ENCODE measurements at regions not wholly inside any gene's neighbourhood (a gene's known extent, or its start where the extent isn't known, plus 50 kb on each side); places are given as distances from the start of the nearest gene placed in this dataset.

- DNase-seq (ENCODE audit: low read depth): no peak
- no peak for TF ChIP-seq CTCF (conservative IDR thresholded peaks at IDR 0.05; ENCODE audit: low read depth, low read length)
- H3K4me3 ChIP-seq (ENCODE audit: low read depth, low read length): no peak overlapping the region
Measured at GRCh38 chr12:45548426-45548825, 181.1 kb upstream of the ARID2 start.

- no peak for DNase-seq (ENCODE audit: low read depth)
- H3K4me3 ChIP-seq (ENCODE audit: low read depth, low read length): no peak overlapping the region
- no peak for TF ChIP-seq CTCF (conservative IDR thresholded peaks at IDR 0.05; ENCODE audit: low read depth, low read length)
Measured at GRCh38 chr12:45549337-45549902, 180.1 kb upstream of the ARID2 start.

- no peak overlapping the region for H3K4me3 ChIP-seq (ENCODE audit: low read depth, low read length)
- TF ChIP-seq CTCF (conservative IDR thresholded peaks at IDR 0.05; ENCODE audit: low read depth, low read length): no peak
- DNase-seq (ENCODE audit: low read depth): no peak
Measured at GRCh38 chr12:45553204-45553603, 176.3 kb upstream of the ARID2 start.

GRCh38 chr12:45557016-45557415, 172.5 kb upstream of the ARID2 start:
- no peak for DNase-seq (ENCODE audit: low read depth)
- no peak for TF ChIP-seq CTCF (conservative IDR thresholded peaks at IDR 0.05; ENCODE audit: low read depth, low read length)

GRCh38 chr12:45558353-45558752, 171.2 kb upstream of the ARID2 start:
- no peak overlapping the region for H3K4me3 ChIP-seq (ENCODE audit: low read depth, low read length)
- no peak for TF ChIP-seq CTCF (conservative IDR thresholded peaks at IDR 0.05; ENCODE audit: low read depth, low read length)
- DNase-seq (ENCODE audit: low read depth): no peak

More at GRCh38 chr12:45557016-45557415, 172.5 kb upstream of the ARID2 start:
- no peak overlapping the region for H3K4me3 ChIP-seq (ENCODE audit: low read depth, low read length)

GRCh38 chr12:45559537-45559936, 170.0 kb upstream of the ARID2 start:
- no peak for DNase-seq (ENCODE audit: low read depth)
- no peak overlapping the region for H3K4me3 ChIP-seq (ENCODE audit: low read depth, low read length)
- no peak for TF ChIP-seq CTCF (conservative IDR thresholded peaks at IDR 0.05; ENCODE audit: low read depth, low read length)

GRCh38 chr12:45560689-45561088, 168.8 kb upstream of the ARID2 start:
- DNase-seq (ENCODE audit: low read depth): no peak
- TF ChIP-seq CTCF (conservative IDR thresholded peaks at IDR 0.05; ENCODE audit: low read depth, low read length): no peak
- no peak overlapping the region for H3K4me3 ChIP-seq (ENCODE audit: low read depth, low read length)
